Type B pancreatic cell (in vitro differentiated cells): ENCODE measurements at regions not wholly inside any gene's neighbourhood (a gene's known extent, or its start where the extent isn't known, plus 50 kb on each side); places are given as distances from the start of the nearest gene placed in this dataset.

Experiments
- DNase-seq: peaks from one replicate; pipeline ENCODE4 v3.0.0; 2021; ENCODE audit warnings: mixed read lengths; ENCODE audit not compliant: unreplicated experiment; ENCODE audit errors: extremely low spot score
- H3K27ac Mint-ChIP-seq: 2 replicates; pipeline ENCODE4 v1.8.0; 2021; ENCODE audit warnings: mild to moderate bottlenecking, mixed read lengths
- H3K27me3 Mint-ChIP-seq: 2 replicates; pipeline ENCODE4 v1.8.0; 2021; ENCODE audit warnings: mixed read lengths
- H3K36me3 Mint-ChIP-seq: 2 replicates; pipeline ENCODE4 v1.8.0; 2021; ENCODE audit warnings: mixed read lengths
- H3K4me1 Mint-ChIP-seq: one replicate; pipeline ENCODE4 v1.8.0; 2021; ENCODE audit warnings: mixed read lengths; ENCODE audit not compliant: unreplicated experiment
- H3K4me3 Mint-ChIP-seq: 2 replicates; pipeline ENCODE4 v1.8.0; 2021; ENCODE audit warnings: mild to moderate bottlenecking, mixed read lengths
- H3K9me3 Mint-ChIP-seq: 2 replicates; pipeline ENCODE4 v1.8.0; 2021; ENCODE audit warnings: mixed read lengths
- CTCF ChIP-seq: fragments of 200-600 bp; sonication (generic); conservative IDR thresholded peaks from 2 replicates; pipeline ENCODE4 v1.5.0; 2021; ENCODE audit warnings: antibody characterized with exemption, mild to moderate bottlenecking

- no peak for DNase-seq
- Mint-ChIP-seq H3K36me3 (peaks cover 4% of the 10 kb centered on the region), H3K9me3 (peaks cover 18% of the 10 kb centered on the region), H3K4me1 (no peaks in the 10 kb centered on the region), H3K4me3 (no peak overlapping the region), H3K27ac (no peak overlapping the region), H3K27me3 (no peaks in the 10 kb centered on the region)
- TF ChIP-seq CTCF, result no peak
Measured at GRCh38 chr16:61596655-61597054, 439.6 kb downstream of the CDH8 start.

- H3K4me1 Mint-ChIP-seq, result no peaks in the 10 kb centered on the region
- no peak overlapping the region for H3K4me3 Mint-ChIP-seq
- no peak for TF ChIP-seq CTCF
- H3K27ac Mint-ChIP-seq, result no peak overlapping the region
- DNase-seq, result no peak
- H3K36me3 Mint-ChIP-seq, result peaks cover 4% of the 10 kb centered on the region
- H3K9me3 Mint-ChIP-seq, result peaks cover 18% of the 10 kb centered on the region
- no peaks in the 10 kb centered on the region for H3K27me3 Mint-ChIP-seq
Measured at GRCh38 chr16:61595605-61596004, 440.6 kb downstream of the CDH8 start.

- no peaks in the 10 kb centered on the region for H3K27me3 Mint-ChIP-seq
- no peak overlapping the region for H3K4me3 Mint-ChIP-seq
- no peak for DNase-seq
- no peaks in the 10 kb centered on the region for H3K4me1 Mint-ChIP-seq
- peaks cover 4% of the 10 kb centered on the region for H3K36me3 Mint-ChIP-seq
- no peak for TF ChIP-seq CTCF
- H3K27ac Mint-ChIP-seq, result no peak overlapping the region
- H3K9me3 Mint-ChIP-seq, result peaks cover 18% of the 10 kb centered on the region
Measured at GRCh38 chr16:61590577-61590976, 445.7 kb downstream of the CDH8 start.

GRCh38 chr16:61587526-61587925 is 448.7 kb downstream of the CDH8 start:
- Mint-ChIP-seq H3K4me3 (no peak overlapping the region), H3K36me3 (no peaks in the 10 kb centered on the region), H3K9me3 (peaks cover 7% of the 10 kb centered on the region)

GRCh38 chr16:61581417-61582046 is 454.7 kb downstream of the CDH8 start:
- Mint-ChIP-seq H3K9me3 (no peaks in the 10 kb centered on the region), H3K36me3 (no peaks in the 10 kb centered on the region), H3K4me1 (no peaks in the 10 kb centered on the region), H3K27ac (no peak overlapping the region), H3K4me3 (no peak overlapping the region), H3K27me3 (peaks cover 3% of the 10 kb centered on the region)
- no peak for TF ChIP-seq CTCF
- no peak for DNase-seq

More at GRCh38 chr16:61587526-61587925, 448.7 kb downstream of the CDH8 start:
- no peak for TF ChIP-seq CTCF
- H3K4me1 Mint-ChIP-seq, result no peaks in the 10 kb centered on the region
- peaks cover 3% of the 10 kb centered on the region for H3K27me3 Mint-ChIP-seq
- DNase-seq, result no peak
- H3K27ac Mint-ChIP-seq, result no peak overlapping the region

GRCh38 chr16:61580579-61580978 is 455.7 kb downstream of the CDH8 start:
- Mint-ChIP-seq H3K27me3 (peaks cover 3% of the 10 kb centered on the region), H3K27ac (no peak overlapping the region), H3K4me3 (no peak overlapping the region), H3K9me3 (no peaks in the 10 kb centered on the region), H3K36me3 (no peaks in the 10 kb centered on the region), H3K4me1 (no peaks in the 10 kb centered on the region)
- no peak for DNase-seq
- no peak for TF ChIP-seq CTCF
